ENCODE measurements at regions not wholly inside any gene's neighbourhood (a gene's known extent, or its start where the extent isn't known, plus 50 kb on each side); places are given as distances from the start of the nearest gene placed in this dataset.

DNA sequence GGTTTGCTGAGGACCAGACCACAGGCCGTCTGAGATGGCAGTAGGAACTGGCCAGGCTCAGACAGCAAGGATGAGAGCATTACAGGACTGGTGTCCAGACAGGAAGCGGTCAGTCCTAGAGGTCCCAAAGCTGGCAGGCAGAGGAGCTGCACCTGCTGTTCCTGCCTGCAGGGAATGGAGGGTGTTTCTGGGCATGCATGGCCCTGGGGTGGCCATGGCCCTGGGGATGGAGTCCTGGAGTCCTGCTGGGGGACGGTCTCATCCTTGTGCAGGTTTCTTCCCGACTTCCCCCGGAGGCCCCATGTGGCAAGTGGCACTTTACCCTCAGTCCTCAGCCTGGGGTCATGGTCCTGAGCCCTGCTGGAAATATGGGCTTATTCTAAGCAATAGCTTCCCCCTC lies 274.9 kb upstream of the ADARB2 start:
- Histone ChIP-seq H3K4me2 (no peak overlapping the region), H3K4me1 (no peaks in the 10 kb centered on the region), H3K9me3 (replicated peaks in 1 of 11) (no peaks in the 10 kb centered on the region)

GRCh38 chr10:2011106-2011716 lies 273.9 kb upstream of the ADARB2 start:
- TF ChIP-seq Cebpa-rat (IDR thresholded peaks at IDR 0.05), result no peak
- Histone ChIP-seq H3K4me3 (no peak overlapping the region), H3K9me3 (replicated peaks in 1 of 11) (0 out of 22 replicates have a peak, but pooled peaks cover 0 to 4% (median 0%) of the 10 kb centered on the region in 11 experiments), H3K9ac (no peak overlapping the region), H3K27me3 (no peaks in the 10 kb centered on the region), H3K27ac (no peak overlapping the region), H4K20me1 (no peaks in the 10 kb centered on the region), H3K4me1 (no peaks in the 10 kb centered on the region), H3K4me2 (no peak overlapping the region), H3K36me3 (no peaks in the 10 kb centered on the region)

More for the DNA sequence above, 274.9 kb upstream of the ADARB2 start:
- Histone ChIP-seq H4K20me1 (no peaks in the 10 kb centered on the region), H3K27ac (no peak overlapping the region), H3K36me3 (no peaks in the 10 kb centered on the region), H3K27me3 (no peaks in the 10 kb centered on the region), H3K4me3 (no peak overlapping the region), H3K9ac (no peak overlapping the region)
- no peak for TF ChIP-seq Cebpa-rat (IDR thresholded peaks at IDR 0.05)

DNA sequence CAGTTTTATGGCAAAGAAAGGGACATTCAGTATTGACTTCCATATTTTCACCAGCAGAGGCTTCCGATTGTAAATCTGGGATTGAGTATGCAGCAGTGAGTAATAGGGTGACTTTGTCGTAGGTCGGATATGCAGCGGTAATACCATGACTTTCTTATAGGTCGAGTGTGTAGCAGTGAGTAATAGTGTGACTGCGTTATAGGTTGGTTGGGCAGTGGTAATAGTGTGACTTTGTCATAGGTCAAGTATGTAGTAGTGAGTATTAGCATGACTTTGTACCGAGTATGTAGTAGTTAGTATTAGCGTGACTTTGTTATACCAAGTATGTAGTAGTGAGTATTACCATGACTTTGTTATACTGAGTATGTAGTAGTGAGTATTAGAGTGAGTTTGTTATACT lies 268.2 kb upstream of the ADARB2 start:
- Histone ChIP-seq H3K4me2 (no peak overlapping the region), H3K4me3 (no peak overlapping the region), H3K9me3 (replicated peaks in 1 of 11) (0 out of 22 replicates have a peak, but pooled peaks cover 0 to 4% (median 0%) of the 10 kb centered on the region in 11 experiments), H3K4me1 (no peaks in the 10 kb centered on the region), H3K27ac (no peak overlapping the region), H3K36me3 (no peaks in the 10 kb centered on the region), H4K20me1 (no peaks in the 10 kb centered on the region), H3K9ac (no peak overlapping the region), H3K27me3 (no peaks in the 10 kb centered on the region)
- no peak for TF ChIP-seq Cebpa-rat (IDR thresholded peaks at IDR 0.05)

DNA sequence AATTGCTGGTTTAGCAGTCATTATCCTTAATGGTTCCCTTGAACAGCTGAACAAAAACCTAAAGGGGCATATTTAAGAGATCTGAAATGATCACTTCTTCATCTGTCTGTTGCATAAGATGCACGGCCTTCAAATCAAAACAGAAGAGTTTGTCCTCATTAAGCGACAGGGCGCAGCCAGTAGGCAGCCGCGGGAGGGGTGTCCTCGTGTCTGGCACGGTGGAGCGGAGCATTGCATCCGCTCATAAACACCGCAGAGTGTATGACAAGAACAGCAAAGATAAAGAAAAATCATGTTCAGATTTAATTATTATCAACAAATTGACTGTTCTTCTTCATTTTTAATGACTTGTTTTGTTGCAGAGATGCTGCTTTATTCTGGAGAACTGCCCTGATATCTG lies 255.6 kb upstream of the ADARB2 start:
- Histone ChIP-seq H3K27ac (no peak overlapping the region), H3K4me1 (peaks cover 0 to 12% (median 9%) of the 10 kb centered on the region in 10 experiments; a peak in 11 of 20 replicates), H3K4me2 (no peak overlapping the region), H3K9me3 (replicated peaks in 1 of 11) (peaks cover 5 to 13% (median 7%) of the 10 kb centered on the region in 11 experiments; a peak in 20 of 22 replicates), H3K36me3 (no peaks in the 10 kb centered on the region), H3K27me3 (no peaks in the 10 kb centered on the region), H3K9ac (no peak overlapping the region), H4K20me1 (no peaks in the 10 kb centered on the region), H3K4me3 (no peak overlapping the region)
- TF ChIP-seq Cebpa-rat (IDR thresholded peaks at IDR 0.05), result no peak

- H4K20me1 ChIP-seq, result no peaks in the 10 kb centered on the region
- TF ChIP-seq Cebpa-rat (IDR thresholded peaks at IDR 0.05), result no peak
These were observed 251.8 kb upstream of the ADARB2 start for GRCh38 chr10:1989090-1989489.

GRCh38 chr10:1981976-1982375 lies 244.7 kb upstream of the ADARB2 start:
- no peaks in the 10 kb centered on the region for H3K4me1 ChIP-seq
- no peak for TF ChIP-seq Cebpa-rat (IDR thresholded peaks at IDR 0.05)
- no peak overlapping the region for H3K27ac ChIP-seq
- no peaks in the 10 kb centered on the region for H4K20me1 ChIP-seq
- peaks cover 5 to 13% (median 8%) of the 10 kb centered on the region in 11 experiments; a peak in 17 of 22 replicates for H3K9me3 ChIP-seq (replicated peaks in 1 of 11)
- no peak overlapping the region for H3K4me3 ChIP-seq
- H3K9ac ChIP-seq, result no peak overlapping the region
- H3K4me2 ChIP-seq, result no peak overlapping the region
- H3K36me3 ChIP-seq, result no peaks in the 10 kb centered on the region
- no peaks in the 10 kb centered on the region for H3K27me3 ChIP-seq

More at GRCh38 chr10:1989090-1989489, 251.8 kb upstream of the ADARB2 start:
- Histone ChIP-seq H3K36me3 (no peaks in the 10 kb centered on the region), H3K9ac (no peak overlapping the region), H3K27me3 (no peaks in the 10 kb centered on the region), H3K27ac (no peak overlapping the region), H3K4me1 (no peaks in the 10 kb centered on the region), H3K4me3 (no peak overlapping the region), H3K9me3 (replicated peaks in 1 of 11) (peaks cover 0 to under 1% (median 0%) of the 10 kb centered on the region in 11 experiments; a peak in 2 of 22 replicates), H3K4me2 (no peak overlapping the region)

DNA sequence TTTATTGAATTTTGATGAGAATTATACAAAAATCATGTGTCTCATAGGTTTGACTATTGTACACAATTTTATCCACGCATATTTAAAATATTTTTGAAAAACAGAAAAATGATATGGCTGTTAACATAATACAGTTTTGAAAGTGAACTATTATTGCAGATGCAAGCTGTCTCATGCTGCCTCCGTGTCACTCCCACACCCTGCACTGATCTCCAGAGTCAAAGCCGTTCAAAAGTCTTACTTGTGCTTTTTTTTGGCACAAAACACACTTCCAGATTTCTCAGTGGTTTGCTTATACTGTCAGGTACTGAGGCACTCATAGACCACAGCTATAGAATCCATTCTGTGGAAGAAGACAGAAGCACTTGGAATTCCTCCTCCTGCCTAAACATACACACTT lies 243.1 kb upstream of the ADARB2 start:
- H3K4me2 ChIP-seq, result no peak overlapping the region
- no peaks in the 10 kb centered on the region for H3K27me3 ChIP-seq
- peaks cover 5 to 13% (median 8%) of the 10 kb centered on the region in 11 experiments; a peak in 17 of 22 replicates for H3K9me3 ChIP-seq (replicated peaks in 1 of 11)
- no peak overlapping the region for H3K9ac ChIP-seq
- no peak overlapping the region for H3K4me3 ChIP-seq
- H3K4me1 ChIP-seq, result no peaks in the 10 kb centered on the region
- H3K27ac ChIP-seq, result no peak overlapping the region
- H4K20me1 ChIP-seq, result no peaks in the 10 kb centered on the region
- no peaks in the 10 kb centered on the region for H3K36me3 ChIP-seq
- TF ChIP-seq Cebpa-rat (IDR thresholded peaks at IDR 0.05), result no peak

- H3K4me2 ChIP-seq, result no peak overlapping the region
- H3K27ac ChIP-seq, result no peak overlapping the region
- peaks cover 5 to 13% (median 8%) of the 10 kb centered on the region in 11 experiments; a peak in 17 of 22 replicates for H3K9me3 ChIP-seq (replicated peaks in 1 of 11)
- no peak for TF ChIP-seq Cebpa-rat (IDR thresholded peaks at IDR 0.05)
- no peak overlapping the region for H3K9ac ChIP-seq
- H4K20me1 ChIP-seq, result no peaks in the 10 kb centered on the region
- no peaks in the 10 kb centered on the region for H3K27me3 ChIP-seq
- no peaks in the 10 kb centered on the region for H3K4me1 ChIP-seq
- H3K36me3 ChIP-seq, result no peaks in the 10 kb centered on the region
- no peak overlapping the region for H3K4me3 ChIP-seq
These were observed 241.3 kb upstream of the ADARB2 start for GRCh38 chr10:1978584-1978983.

- no peaks in the 10 kb centered on the region for H4K20me1 ChIP-seq
- H3K4me2 ChIP-seq, result no peak overlapping the region
- H3K9ac ChIP-seq, result no peak overlapping the region
- no peak for TF ChIP-seq Cebpa-rat (IDR thresholded peaks at IDR 0.05)
- H3K4me3 ChIP-seq, result no peak overlapping the region
- H3K27me3 ChIP-seq, result no peaks in the 10 kb centered on the region
- H3K27ac ChIP-seq, result no peak overlapping the region
- H3K4me1 ChIP-seq, result no peaks in the 10 kb centered on the region
- peaks cover 9 to 16% (median 14%) of the 10 kb centered on the region in 11 experiments; a peak in 20 of 22 replicates for H3K9me3 ChIP-seq (replicated peaks in 1 of 11)
- H3K36me3 ChIP-seq, result no peaks in the 10 kb centered on the region
These were observed 240.1 kb upstream of the ADARB2 start for GRCh38 chr10:1977461-1977860.

DNA sequence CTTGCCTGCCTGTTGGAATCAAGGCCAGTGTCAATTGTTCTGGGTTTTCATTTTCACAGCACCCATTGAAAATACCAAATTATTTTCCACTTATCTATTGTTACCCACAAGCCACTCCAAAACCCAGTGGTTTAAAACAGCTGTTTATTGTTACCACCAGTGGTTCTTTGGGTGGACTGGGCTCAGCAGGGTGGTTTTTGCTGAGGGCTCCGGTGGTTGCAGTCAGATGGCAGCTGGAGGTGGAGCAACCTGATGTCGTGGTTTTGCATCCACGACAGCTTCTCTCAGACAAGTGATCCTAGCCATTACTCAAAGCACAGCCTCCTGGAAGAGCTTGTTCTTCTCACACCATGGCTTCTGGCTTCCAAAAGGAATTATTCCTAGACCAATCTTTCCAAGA lies 235.1 kb upstream of the ADARB2 start:
- TF ChIP-seq Cebpa-rat (IDR thresholded peaks at IDR 0.05), result no peak
- no peak overlapping the region for H3K27ac ChIP-seq
- H4K20me1 ChIP-seq, result no peaks in the 10 kb centered on the region
- H3K27me3 ChIP-seq, result no peaks in the 10 kb centered on the region
- no peaks in the 10 kb centered on the region for H3K4me1 ChIP-seq
- H3K9ac ChIP-seq, result no peak overlapping the region
- no peak overlapping the region for H3K4me2 ChIP-seq
- H3K4me3 ChIP-seq, result no peak overlapping the region
- peaks cover 10 to 23% (median 14%) of the 10 kb centered on the region in 11 experiments; a peak in 17 of 22 replicates for H3K9me3 ChIP-seq (replicated peaks in 1 of 11)
- no peaks in the 10 kb centered on the region for H3K36me3 ChIP-seq

Data from BLaER1 treated with 17β-estradiol and CSF1 and Interleukin-3, amounts not matched to agents 10 nM and 100 nM (cell line).